HepG2 (cell line): ENCODE measurements at regions not wholly inside any gene's neighbourhood (a gene's known extent, or its start where the extent isn't known, plus 50 kb on each side); places are given as distances from the start of the nearest gene placed in this dataset.

ENCODE experiments used
- EP300 ChIP-seq, 3 experiments: sonication (generic) in 1 of 3; formaldehyde crosslinking in 1 of 3; IDR thresholded peaks; 2 replicates each; pipeline versions ENCODE4 v1.5.1 to v1.6.1; 2011 to 2020; ENCODE audit warnings: low read depth in 2 of 3, low read length in 2 of 3, borderline replicate concordance in 1 of 3, improper control_type of control experiment in 1 of 3, mild to moderate bottlenecking in 1 of 3, missing genetic modification reagents in 1 of 3, moderate library complexity in 1 of 3
- POLR2AphosphoS5 ChIP-seq: IDR thresholded peaks from 2 replicates; pipeline ENCODE4 v1.6.1; 2012; ENCODE audit warnings: low read depth, low read length
- SATB2 ChIP-seq: sonication (generic); formaldehyde crosslinking; IDR thresholded peaks from 2 replicates; pipeline ENCODE4 v1.5.0; 2020; ENCODE audit warnings: missing genetic modification reagents
- ZNF205 ChIP-seq: IDR thresholded peaks from 2 replicates; pipeline ENCODE4 v1.6.1; 2018; ENCODE audit warnings: missing biosample characterization, missing genetic modification reagents
- ZNF224 ChIP-seq: sonication (generic); formaldehyde crosslinking; IDR thresholded peaks from 2 replicates; pipeline ENCODE4 v1.5.0; 2020; ENCODE audit warnings: mild to moderate bottlenecking, missing genetic modification reagents
- ZNF430 ChIP-seq: sonication (generic); formaldehyde crosslinking; IDR thresholded peaks from 2 replicates; pipeline ENCODE4 v1.9.0; 2021; ENCODE audit warnings: mild to moderate bottlenecking, missing genetic modification reagents
- ZNF644 ChIP-seq: IDR thresholded peaks from 2 replicates; pipeline ENCODE4 v1.6.1; 2016; ENCODE audit warnings: low read depth
- ZNF746 ChIP-seq: sonication (generic); formaldehyde crosslinking; IDR thresholded peaks from 2 replicates; pipeline ENCODE4 v1.8.0; 2022; ENCODE audit warnings: mild to moderate bottlenecking, missing genetic modification reagents
- ZNF749 ChIP-seq: sonication (generic); formaldehyde crosslinking; IDR thresholded peaks from 2 replicates; pipeline ENCODE4 v1.8.0; 2022; ENCODE audit warnings: mild to moderate bottlenecking, missing genetic modification reagents, moderate library complexity, borderline replicate concordance
- ZNF83 ChIP-seq: sonication (generic); formaldehyde crosslinking; IDR thresholded peaks from 2 replicates; pipeline ENCODE4 v1.4.0; 2020; ENCODE audit warnings: missing genetic modification reagents, mild to moderate bottlenecking, borderline replicate concordance
- TF ChIP-seq, protein P1 (sequence below): sonication (generic); formaldehyde crosslinking; IDR thresholded peaks from 2 replicates; pipeline ENCODE4 v1.5.0; 2020; ENCODE audit warnings: mild to moderate bottlenecking, missing genetic modification reagents, moderate library complexity
- TF ChIP-seq, protein P2 (sequence below): sonication (generic); formaldehyde crosslinking; conservative IDR thresholded peaks from 2 replicates; pipeline ENCODE4 v1.5.0; 2020; ENCODE audit warnings: missing genetic modification reagents
- TF ChIP-seq, protein P3 (sequence below): sonication (generic); formaldehyde crosslinking; IDR thresholded peaks from 2 replicates; pipeline ENCODE4 v1.4.0; 2020; ENCODE audit warnings: missing genetic modification reagents

DNA sequence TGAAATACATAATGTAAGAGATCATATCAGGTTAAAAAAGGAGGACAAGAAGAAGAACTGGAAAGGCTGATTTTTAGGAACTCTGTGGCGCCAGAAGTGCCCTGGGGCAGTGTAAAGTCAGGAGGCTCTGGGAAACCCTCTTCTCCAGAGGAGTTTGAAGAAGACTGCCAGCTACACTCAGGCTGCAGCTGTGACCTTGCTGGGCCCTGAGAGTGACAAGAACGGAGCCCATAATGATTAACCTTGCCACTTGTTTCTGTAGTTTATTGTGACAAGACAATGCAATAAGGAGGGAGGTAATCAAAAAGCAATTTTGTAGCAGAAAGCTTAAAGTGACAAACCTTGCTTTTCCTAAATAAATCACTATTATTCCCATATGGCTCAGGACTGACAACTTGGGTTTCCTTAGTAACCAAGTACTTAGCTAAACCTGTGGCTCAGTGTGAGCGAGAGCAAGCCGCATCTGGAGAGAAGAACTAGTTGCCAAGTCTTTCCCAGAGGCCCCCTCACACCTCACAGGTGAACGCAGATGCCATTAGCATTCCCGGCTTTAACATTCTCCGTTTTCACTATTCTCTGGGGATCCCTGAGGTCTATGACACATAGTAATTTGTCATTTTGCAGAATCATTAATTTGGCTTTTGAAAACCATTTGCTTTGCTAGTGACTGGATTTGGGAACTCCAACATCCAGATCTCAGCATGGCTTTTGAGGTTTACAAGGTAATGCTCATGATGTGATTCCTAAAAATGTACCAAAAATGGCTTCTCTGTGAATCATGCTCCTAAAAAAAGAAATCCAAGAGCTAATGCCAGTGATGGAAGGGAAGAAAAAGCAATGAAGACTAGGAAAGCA, 115.9 kb downstream of the OMA1 start:
- TF ChIP-seq, protein P1, sequence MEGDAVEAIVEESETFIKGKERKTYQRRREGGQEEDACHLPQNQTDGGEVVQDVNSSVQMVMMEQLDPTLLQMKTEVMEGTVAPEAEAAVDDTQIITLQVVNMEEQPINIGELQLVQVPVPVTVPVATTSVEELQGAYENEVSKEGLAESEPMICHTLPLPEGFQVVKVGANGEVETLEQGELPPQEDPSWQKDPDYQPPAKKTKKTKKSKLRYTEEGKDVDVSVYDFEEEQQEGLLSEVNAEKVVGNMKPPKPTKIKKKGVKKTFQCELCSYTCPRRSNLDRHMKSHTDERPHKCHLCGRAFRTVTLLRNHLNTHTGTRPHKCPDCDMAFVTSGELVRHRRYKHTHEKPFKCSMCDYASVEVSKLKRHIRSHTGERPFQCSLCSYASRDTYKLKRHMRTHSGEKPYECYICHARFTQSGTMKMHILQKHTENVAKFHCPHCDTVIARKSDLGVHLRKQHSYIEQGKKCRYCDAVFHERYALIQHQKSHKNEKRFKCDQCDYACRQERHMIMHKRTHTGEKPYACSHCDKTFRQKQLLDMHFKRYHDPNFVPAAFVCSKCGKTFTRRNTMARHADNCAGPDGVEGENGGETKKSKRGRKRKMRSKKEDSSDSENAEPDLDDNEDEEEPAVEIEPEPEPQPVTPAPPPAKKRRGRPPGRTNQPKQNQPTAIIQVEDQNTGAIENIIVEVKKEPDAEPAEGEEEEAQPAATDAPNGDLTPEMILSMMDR = no peak
- TF ChIP-seq SATB2 (CRISPR knock-in tag) (no peak), ZNF749 (CRISPR knock-in tag) (no peak), ZNF83 (CRISPR knock-in tag) (no peak), EP300 (IDR thresholded peaks at IDR 0.05; ENCODE audit: low read depth in 2 of 2, low read length in 2 of 2) (no peak), EP300 (CRISPR knock-in tag; IDR thresholded peaks at IDR 0.05; ENCODE audit: borderline replicate concordance) (no peak), ZNF644 (no peak), ZNF205 (CRISPR knock-in tag) (no peak), ZNF224 (CRISPR knock-in tag) (no peak), POLR2AphosphoS5 (no peak), ZNF746 (CRISPR knock-in tag) (no peak), ZNF430 (no peak)
- TF ChIP-seq, protein P2, sequence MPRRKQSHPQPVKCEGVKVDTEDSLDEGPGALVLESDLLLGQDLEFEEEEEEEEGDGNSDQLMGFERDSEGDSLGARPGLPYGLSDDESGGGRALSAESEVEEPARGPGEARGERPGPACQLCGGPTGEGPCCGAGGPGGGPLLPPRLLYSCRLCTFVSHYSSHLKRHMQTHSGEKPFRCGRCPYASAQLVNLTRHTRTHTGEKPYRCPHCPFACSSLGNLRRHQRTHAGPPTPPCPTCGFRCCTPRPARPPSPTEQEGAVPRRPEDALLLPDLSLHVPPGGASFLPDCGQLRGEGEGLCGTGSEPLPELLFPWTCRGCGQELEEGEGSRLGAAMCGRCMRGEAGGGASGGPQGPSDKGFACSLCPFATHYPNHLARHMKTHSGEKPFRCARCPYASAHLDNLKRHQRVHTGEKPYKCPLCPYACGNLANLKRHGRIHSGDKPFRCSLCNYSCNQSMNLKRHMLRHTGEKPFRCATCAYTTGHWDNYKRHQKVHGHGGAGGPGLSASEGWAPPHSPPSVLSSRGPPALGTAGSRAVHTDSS (CRISPR knock-in tag) = no peak
- TF ChIP-seq, protein P3, sequence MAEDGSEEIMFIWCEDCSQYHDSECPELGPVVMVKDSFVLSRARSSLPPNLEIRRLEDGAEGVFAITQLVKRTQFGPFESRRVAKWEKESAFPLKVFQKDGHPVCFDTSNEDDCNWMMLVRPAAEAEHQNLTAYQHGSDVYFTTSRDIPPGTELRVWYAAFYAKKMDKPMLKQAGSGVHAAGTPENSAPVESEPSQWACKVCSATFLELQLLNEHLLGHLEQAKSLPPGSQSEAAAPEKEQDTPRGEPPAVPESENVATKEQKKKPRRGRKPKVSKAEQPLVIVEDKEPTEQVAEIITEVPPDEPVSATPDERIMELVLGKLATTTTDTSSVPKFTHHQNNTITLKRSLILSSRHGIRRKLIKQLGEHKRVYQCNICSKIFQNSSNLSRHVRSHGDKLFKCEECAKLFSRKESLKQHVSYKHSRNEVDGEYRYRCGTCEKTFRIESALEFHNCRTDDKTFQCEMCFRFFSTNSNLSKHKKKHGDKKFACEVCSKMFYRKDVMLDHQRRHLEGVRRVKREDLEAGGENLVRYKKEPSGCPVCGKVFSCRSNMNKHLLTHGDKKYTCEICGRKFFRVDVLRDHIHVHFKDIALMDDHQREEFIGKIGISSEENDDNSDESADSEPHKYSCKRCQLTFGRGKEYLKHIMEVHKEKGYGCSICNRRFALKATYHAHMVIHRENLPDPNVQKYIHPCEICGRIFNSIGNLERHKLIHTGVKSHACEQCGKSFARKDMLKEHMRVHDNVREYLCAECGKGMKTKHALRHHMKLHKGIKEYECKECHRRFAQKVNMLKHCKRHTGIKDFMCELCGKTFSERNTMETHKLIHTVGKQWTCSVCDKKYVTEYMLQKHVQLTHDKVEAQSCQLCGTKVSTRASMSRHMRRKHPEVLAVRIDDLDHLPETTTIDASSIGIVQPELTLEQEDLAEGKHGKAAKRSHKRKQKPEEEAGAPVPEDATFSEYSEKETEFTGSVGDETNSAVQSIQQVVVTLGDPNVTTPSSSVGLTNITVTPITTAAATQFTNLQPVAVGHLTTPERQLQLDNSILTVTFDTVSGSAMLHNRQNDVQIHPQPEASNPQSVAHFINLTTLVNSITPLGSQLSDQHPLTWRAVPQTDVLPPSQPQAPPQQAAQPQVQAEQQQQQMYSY = no peak
